GM18511 (cell line): ENCODE measurements at regions not wholly inside any gene's neighbourhood (a gene's known extent, or its start where the extent isn't known, plus 50 kb on each side); places are given as distances from the start of the nearest gene placed in this dataset.
"Not testable (repeated sequence)": the region's sequence is repeated elsewhere in the genome, so short reads cannot be mapped to it uniquely, and the experiment has no call there.

Experiments used
- ATAC-seq: cut with Tn5 transposase; IDR thresholded peaks from one replicate; pipeline ENCODE4 v1.9.1; 2021; ENCODE audit warnings: mild to moderate bottlenecking, moderate library complexity; ENCODE audit not compliant: unreplicated experiment

- no peak for ATAC-seq
Measured at GRCh38 chr2:64792995-64793639, 139.4 kb upstream of the SERTAD2 start.

DNA sequence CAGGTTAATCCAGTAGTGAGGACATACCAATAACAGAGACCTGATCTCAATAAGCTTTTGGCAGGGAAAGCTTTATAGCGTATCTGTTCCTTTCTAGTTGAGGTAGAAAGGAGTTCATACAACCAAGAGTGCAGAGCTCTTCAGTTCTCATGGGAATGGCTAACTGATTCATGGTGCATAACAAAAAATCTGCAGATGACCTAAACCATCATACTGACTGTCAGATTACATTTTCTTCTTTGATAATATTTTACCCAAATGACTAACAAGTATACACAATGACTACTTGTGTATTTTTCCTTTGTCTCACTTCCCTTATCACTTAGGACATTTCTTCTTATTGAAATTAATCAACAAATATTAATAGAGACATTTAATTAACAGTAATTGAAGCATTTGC lies 140.0 kb upstream of the SERTAD2 start:
- peak; percentile 45 for ATAC-seq

- ATAC-seq = no peak
Measured at GRCh38 chr2:64794426-64794995, 140.8 kb upstream of the SERTAD2 start.

DNA sequence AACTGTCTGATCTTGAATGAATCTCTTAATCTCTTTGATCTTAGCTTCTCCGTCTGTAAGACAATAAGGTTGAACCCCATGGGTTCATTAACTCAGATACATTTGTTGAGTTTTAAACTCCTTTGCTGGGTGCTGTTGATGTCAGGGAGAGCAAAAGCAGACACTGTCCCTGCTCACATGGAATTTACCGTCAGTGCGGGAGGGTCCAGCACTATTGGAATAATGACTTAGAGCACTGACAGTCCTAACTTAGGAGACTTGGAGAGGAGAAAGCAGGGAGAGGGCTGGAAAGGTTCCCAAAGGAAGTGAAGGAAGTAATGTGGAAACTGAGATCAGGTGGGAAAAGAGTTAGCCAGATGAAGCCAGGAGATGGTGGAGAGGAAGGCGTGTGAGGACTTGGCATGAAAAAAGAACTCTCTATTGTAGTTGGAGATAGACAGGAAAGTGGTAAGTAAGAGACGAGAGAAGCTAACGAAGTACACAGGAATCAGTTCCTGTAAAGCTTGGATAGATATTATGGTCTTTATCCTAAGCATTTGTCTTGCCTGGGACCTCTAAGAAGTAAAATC lies 141.4 kb upstream of the SERTAD2 start:
- ATAC-seq = no peak

GRCh38 chr2:64796926-64797325 lies 143.2 kb upstream of the SERTAD2 start:
- no peak for ATAC-seq

DNA sequence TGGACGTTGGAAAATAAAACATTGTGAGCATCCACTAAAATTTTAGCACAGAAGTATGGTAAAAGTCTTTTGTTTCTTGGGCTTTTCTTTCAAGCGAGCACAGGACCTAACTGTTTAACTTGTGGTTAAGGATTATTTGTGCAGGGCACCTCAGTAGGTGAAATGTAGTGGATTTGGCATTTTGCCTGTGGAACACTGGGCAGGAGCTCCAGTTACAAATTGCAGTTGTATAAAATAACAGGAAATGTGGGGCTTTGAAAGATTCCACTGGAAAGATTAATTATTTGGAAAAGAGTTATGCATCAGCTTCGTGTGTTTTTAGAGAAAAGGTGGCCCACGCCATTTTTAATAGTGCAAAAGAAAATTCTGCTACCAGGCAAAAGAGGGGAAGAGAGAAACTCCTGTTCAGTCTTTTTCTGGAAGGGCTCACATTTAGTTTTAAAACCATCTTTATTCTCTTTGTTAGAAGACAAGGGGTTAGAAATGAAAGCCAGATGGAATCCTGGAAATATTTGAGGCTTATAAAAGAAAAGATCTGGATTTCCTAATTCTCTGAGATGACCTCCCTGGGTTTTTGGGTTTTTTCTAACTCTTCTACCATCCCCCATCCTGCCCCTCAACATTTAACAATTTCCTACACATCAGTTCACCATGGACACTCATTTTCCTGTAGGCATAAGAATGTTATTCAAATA lies 144.3 kb upstream of the SERTAD2 start:
- ATAC-seq = no peak

- no peak for ATAC-seq
Measured at GRCh38 chr2:64799592-64800252, 146.0 kb upstream of the SERTAD2 start.

DNA sequence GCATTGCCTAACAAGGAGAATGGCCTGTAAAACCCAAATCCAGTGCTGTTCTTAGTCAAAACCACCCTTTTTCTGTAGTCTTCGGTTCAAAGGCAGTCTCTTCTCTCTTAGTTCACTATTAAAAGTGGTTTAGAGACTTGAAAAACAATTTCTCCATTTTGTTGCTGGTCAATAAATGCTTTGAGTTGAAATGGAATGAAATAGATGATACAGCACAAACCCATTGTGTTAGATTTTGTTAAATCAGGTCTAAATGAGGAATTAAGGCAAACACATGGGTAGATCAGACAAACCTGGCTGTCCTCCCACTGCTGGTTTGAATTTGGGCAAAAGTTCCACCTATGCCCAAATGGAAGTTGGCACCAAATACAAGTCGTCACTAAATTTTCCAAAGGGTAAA lies 150.1 kb upstream of the SERTAD2 start:
- no peak for ATAC-seq

- ATAC-seq = no peak
Measured at GRCh38 chr2:64804651-64805050, 150.9 kb upstream of the SERTAD2 start.

DNA sequence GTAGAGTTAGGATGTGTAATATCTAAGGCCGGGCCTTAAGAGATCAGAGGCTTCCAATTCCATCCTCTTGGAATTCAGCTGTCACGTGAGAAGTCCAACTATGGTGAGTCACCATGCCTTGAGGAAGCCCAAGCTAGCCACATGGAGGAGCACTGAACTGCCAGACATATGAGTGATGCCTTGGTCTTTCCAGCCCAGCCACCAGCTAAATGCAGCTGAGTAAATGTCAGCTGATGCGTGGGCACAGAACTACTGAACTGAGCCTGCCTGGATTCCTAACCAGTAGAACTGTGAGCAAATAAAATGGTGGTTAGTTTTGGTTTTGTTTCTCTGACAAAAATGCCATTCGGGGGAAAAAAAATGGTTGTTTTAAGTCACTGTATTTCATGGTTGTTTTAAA lies 153.7 kb upstream of the SERTAD2 start:
- ATAC-seq = peak; percentile 85

GRCh38 chr2:64808092-64808491 lies 154.4 kb upstream of the SERTAD2 start:
- ATAC-seq = no peak

DNA sequence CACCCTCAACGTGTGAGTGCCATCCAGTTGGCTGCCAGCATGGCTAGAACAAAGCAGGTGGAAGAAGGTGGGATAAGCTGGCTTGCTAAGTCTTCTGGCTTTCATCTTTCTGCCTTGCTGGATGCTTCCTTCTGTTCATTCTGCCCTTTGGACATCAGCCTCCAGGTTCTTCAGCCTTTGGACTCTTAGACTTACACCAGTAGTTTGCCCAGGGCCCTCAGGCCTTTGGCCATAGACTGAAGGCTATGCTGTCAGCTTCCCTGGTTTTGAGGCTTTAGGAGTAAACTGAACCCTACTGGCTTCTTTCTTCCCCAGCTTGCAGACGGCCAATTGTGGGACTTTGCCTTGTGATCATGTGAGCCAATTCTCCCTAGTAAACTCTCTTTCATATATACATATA lies 155.0 kb upstream of the SERTAD2 start:
- no peak for ATAC-seq

DNA sequence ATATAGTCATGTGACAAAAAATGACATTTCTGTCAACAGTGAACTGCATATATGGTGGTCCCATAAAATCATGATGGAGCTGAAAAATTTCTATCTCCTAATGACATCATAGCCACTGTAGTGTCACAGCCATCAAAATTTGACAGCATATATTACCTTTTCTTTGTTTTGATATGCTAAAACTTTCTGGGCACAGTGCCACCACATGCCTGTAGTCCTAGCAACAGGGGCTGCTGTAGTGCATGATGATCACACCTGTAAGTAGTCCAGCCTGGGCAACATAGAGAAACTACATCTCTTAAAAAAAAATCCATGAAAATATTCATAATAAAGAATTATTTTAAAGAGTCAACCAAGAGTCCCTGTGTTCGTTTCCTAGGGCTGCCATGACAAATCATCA lies 155.5 kb upstream of the SERTAD2 start:
- no peak for ATAC-seq

DNA sequence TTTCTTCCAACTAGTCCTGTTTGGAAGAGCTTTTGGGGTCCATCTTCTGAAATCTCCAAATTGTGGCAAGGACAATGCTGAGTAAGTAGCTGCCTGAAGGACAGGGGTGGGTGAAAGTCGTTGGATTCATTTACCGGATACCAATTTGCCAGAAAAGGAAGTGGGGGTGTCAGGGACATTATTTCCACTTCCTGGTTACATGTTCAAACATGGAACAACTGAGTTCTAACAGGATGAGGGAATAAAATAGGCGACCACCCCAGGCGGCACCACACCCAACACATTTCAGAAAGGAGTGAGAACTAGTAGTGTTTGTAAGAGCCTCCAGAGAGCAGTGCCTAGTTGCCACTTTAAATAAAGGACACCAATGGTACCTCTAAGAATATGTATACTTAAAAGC lies 158.6 kb upstream of the SERTAD2 start:
- ATAC-seq = no peak

DNA sequence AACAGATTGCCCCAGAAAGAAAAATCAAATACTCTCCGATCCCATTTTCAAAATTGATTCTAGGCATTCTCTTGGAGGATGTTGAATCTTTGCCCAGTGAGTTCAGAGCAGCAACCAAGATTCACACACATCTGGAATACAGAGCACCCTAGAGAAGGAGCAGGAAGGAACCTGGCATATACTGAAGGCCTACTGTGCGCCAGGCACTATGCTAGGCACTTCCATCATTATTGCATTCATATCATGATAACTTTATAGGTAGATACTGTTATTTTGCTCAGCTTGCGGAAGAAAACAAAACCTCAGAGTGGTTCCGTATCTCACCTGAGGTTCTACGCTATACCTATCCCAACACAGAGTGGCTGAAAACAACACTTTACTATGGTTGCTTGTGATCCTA lies 160.3 kb upstream of the SERTAD2 start:
- no peak for ATAC-seq

- not testable (repeated sequence) for ATAC-seq
Measured at GRCh38 chr2:64816526-64816925, 162.8 kb upstream of the SERTAD2 start.

- no peak for ATAC-seq
Measured at GRCh38 chr2:64817453-64817852, 163.7 kb upstream of the SERTAD2 start.

- ATAC-seq = no peak
Measured at GRCh38 chr2:64818664-64819060, 164.9 kb upstream of the SERTAD2 start.

DNA sequence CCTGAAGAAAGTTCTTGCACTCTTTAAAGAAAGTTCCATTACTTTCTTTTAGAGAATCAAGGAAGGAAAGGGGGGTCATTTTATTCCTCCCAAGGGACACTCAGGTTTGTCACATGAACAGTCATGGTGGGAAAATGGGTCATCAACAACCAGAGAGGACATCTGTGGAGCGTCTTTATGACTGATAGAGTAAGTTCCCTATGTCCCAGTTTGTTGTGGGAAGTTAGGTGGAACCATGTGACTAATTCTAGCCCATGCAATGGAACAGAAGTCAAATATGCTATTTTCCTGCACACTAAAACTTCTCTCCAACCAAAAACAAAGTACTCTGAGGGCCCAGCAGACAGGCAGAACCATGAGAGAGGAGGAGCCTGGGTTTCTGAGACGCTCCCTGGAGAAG lies 165.6 kb upstream of the SERTAD2 start:
- ATAC-seq = peak; percentile 36

DNA sequence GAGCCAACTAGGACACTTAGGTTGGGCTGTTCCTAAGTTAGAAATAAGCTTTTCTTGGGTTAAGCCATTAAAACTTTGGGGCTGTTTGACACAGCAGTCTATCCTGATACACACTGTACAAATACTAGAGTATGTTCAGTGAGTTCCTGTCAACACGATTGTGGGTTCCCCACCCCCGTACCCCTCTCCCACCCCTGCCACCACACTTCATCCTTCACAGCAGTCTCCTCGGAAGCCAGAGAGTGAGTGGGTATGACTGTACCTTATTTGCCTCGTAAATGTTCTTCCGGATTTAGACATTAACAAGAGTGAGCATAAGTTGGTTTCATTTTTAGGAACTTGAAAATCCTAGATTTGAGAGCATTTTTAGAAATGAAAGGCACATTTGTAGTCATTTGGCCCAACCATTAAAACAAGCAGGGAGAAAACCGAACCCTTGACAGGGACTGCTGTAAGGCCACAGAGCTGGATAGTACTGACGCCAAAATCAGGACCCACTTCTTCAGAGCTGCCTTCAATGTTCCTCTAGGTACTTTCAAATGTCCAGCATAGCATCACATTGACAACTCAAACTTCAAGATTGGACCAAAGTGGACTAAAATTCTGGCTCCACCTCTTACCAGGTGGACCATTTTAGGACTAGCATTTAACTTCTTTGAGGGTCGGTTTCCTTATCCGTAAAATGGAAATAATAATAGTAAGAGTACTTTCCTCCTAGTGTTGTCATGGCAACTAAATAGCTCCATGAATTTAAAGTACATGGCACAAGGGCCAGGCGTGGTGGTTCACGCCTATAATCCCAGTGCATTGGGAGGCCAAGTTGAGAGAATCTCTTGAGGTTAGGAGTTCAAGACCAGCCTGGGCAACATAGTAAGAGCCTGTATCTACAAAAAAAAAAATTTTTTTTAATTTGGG lies 166.3 kb upstream of the SERTAD2 start:
- peak; percentile 93 for ATAC-seq

- no peak for ATAC-seq
Measured at GRCh38 chr2:64820901-64821300, 167.2 kb upstream of the SERTAD2 start.
